ENCODE measurements at regions not wholly inside any gene's neighbourhood (a gene's known extent, or its start where the extent isn't known, plus 50 kb on each side); places are given as distances from the start of the nearest gene placed in this dataset.

- no peak for DNase-seq (ENCODE audit: low spot score)
These were observed 389.6 kb downstream of the YTHDC2 start for GRCh38 chr5:113902917-113903660.

DNA sequence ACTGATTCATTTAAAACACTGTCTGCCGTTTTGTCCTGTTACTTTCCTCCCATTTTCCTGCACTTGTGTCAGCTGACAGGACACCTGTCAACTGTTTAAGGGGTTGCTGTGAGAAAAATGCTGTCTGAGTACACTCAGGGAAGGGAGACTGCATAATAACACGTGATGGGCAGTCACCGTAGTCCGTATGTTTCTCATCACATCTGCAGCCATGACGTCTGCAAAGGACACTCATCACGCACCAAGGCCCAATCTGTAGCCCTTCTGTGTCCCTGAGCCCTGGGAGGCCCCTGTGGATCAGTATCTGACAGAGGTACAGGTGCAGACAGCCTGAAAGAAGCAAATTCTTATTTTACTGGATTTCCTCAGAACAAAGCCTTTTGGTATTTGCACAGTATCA is 396.3 kb downstream of the YTHDC2 start:
- DNase-seq (ENCODE audit: low spot score) = no peak

- DNase-seq (ENCODE audit: low spot score) = no peak
These were observed 404.5 kb downstream of the YTHDC2 start for GRCh38 chr5:113917997-113918396.

DNA sequence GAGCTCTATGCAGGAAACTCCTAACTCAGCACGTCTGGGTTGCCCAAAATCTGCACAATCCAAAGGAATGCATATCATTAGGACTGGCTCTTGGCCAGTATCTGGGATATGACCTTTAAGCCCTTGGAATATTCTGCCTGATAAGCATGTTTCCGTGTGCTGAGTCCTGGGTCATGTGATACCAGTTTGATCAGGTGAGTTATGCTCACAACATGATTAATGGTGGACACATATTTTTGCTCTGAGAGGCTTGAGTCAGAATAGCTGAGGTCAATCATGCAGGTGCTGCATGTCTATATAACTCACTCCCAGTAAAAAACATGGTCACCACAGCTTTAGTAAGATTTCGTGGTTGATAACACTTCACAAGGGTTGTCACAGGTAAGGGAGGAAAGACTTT is 408.8 kb downstream of the YTHDC2 start:
- no peak for DNase-seq (ENCODE audit: low spot score)

DNA sequence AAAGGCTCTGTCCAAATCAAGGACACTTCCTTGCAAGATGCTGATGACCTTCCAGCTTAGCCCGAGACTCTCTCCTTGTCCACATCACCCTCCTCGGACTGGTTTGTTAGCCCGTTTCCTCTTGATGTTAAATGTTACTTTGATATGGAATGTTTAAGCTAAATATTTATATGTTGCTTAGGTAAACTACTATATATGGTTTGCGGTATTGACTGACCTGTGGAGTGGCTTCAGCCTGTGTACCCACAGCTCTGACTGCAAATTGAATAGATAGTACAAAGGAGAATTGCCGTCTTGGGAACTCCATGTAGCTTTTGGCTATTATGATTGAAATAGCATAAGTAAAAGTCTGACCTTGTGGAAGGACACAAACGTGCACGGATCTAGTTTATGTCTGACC is 422.0 kb downstream of the YTHDC2 start:
- no peak for DNase-seq (ENCODE audit: low spot score)

DNA sequence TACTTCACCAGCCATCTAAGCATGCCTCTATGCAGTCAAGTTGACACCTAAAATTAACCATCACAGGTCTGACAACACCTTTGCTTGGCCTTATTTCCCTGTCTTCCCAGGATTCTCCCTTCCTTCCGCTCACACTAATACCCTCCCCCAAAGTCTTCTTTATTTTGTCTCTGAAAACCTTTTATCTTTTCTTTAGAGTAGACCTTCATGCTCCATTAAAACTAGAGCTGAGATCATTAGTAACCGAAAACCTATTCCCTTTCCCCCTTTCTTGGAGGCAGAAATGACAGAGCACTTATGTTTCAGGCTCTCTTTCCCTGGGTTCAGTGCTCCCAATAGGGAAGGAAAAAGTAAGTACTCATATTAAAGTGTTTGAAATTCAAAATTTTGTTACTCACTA is 423.8 kb downstream of the YTHDC2 start:
- DNase-seq (ENCODE audit: low spot score) = no peak

GRCh38 chr5:113939988-113940387 is 421.9 kb upstream of the KCNN2 start:
- no peak for DNase-seq (ENCODE audit: low spot score)

GRCh38 chr5:113950186-113950585 is 411.7 kb upstream of the KCNN2 start:
- DNase-seq (ENCODE audit: low spot score) = no peak

GRCh38 chr5:113965225-113965624 is 396.6 kb upstream of the KCNN2 start:
- no peak for DNase-seq (ENCODE audit: low spot score)

DNA sequence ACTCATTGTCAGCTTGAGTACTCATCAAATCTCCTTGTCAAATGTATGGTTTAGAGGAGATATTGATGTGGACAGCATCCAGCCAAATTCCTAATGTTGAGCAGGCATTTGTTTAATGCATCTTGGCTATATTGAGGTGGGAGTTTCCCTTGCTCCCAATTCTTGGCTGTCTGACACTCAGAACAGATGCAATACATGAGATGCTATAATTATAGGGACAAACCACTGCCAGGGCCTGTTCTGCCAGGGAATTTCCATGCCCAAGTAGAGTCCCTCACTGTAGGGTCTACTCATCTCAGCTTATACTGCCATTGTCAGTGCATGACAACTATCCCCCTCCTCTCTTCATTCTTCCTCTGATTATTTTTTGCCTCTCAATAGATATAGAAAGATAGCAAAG is 392.0 kb upstream of the KCNN2 start:
- no peak for DNase-seq (ENCODE audit: low spot score)

DNA sequence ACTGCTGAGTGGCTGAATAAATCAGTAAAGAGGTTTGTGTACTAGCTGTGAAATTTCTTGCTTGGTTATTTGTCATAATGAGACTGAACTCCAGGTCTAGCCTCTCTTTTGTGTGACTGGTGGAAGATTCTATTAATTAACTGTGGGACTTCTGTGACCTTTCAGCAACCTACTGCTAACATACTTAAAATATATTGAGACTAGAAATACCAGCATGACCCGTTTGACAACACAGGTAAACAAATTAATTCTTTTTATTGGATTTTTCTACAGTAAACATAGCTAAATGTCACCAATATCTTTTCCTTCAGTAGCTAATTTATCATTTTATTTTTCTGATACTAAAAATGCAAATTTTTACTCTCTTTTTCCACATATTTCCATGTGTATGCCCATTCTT is 390.4 kb upstream of the KCNN2 start:
- no peak for DNase-seq (ENCODE audit: low spot score)

GRCh38 chr5:113974976-113975375 is 386.9 kb upstream of the KCNN2 start:
- DNase-seq (ENCODE audit: low spot score) = no peak

DNA sequence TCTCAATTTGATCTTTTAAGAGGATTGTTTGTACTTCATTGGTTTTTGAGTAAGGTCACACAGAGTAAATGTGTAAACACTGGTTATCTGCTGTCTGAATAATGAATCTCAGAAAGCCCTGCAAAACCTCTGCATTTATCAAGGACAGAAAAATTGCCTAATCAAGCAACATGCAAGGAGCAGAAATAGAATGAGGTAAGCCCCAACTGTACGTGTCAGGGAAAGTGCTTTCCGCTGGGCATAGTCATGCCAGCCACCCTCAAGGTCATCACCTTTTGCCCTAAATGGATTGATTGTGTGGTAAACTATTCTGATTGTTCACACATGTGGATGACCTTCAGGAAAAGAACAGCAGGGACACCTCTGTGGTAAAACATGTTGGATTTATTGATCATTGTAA is 376.9 kb upstream of the KCNN2 start:
- no peak for DNase-seq (ENCODE audit: low spot score)

DNA sequence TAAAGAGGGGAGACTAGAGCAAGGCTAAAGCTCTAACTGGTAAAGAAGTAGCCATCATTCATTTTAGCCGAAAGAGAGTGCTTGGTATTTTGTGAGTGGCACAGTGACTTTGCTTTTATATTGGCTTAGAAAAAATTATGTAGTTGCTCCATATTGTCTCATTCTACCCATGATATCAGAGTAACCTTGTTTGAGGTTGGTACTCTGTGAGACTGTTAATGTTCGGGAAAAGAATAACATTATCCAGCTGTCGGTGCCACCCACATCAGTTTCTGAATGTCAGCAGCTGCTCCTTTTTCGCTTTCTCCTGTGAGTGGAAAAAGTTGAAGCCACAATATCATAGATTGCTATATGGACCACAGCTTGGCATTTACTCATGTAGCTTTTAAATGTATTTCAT is 376.4 kb upstream of the KCNN2 start:
- no peak for DNase-seq (ENCODE audit: low spot score)

DNA sequence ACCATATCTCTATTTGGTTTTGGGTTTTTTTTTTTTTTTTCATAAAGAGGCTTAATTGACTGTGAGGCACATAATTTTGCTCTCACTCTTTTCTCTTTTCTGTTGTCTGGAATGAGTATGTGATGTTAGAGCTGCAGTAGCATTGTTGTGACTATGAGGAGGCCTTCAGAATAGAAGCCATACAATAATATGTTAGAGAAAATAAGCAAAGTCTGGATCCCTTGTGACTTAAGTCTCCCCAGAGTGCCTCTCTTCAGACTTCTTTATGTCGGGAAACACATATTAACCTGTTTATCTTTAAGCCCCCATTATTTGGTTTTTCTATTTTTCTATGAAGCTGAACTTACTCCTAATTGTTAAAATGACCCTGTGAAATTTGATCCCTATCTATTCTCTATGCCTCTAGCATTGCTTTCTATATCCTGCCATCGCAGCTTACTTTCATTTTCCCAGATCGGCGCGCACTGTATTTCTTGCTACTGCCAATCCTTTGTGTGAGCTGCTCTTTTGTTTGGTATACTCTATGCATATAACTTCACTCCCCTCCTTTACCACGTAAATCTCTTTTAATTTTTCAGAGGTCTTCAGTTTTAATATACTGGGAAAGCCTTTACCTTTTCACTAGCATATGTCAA is 372.5 kb upstream of the KCNN2 start:
- no peak for DNase-seq (ENCODE audit: low spot score)

GRCh38 chr5:113989913-113990305 is 372.0 kb upstream of the KCNN2 start:
- no peak for DNase-seq (ENCODE audit: low spot score)

- no peak for DNase-seq (ENCODE audit: low spot score)
These were observed 360.8 kb upstream of the KCNN2 start for GRCh38 chr5:114001076-114001475.

DNA sequence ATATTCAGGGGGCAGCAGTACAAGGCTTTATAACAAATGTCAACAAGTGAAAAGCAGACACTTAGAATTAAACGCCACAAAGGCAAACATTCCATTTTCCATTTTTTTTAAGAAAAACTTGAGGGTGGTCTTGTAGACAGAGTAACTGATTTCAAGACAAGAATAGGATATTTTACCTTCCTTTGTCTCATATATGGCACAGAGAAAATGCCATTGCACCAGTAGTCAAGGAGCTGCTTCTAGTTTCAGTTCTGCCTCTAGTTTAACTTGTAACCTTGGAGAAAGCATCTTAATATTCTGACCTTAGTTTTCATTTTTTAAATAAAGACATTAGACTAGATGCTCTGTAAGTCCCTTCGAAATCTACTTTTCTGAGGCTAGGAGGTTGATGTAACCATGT is 355.3 kb upstream of the KCNN2 start:
- DNase-seq (ENCODE audit: low spot score) = no peak

DNA sequence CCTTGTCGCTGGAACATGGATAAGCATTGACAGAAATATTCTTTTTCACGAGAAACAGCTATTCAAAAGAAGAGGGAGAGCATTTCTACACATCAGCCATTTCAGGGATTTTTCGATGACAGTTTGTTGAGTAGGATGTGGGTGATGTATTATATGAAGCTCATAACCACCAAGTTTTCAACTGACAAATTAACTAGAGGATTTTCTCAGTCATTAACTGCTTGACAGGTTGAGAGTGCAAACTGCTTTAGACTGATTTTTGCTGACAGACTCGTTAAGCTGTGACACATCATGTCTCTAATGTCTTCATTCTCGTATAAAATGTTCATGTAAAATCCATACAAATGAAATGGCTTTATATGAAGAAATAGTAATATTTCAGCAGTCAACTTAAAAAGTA is 354.2 kb upstream of the KCNN2 start:
- no peak for DNase-seq (ENCODE audit: low spot score)

GRCh38 chr5:114010362-114010761 is 351.5 kb upstream of the KCNN2 start:
- no peak for DNase-seq (ENCODE audit: low spot score)

DNA sequence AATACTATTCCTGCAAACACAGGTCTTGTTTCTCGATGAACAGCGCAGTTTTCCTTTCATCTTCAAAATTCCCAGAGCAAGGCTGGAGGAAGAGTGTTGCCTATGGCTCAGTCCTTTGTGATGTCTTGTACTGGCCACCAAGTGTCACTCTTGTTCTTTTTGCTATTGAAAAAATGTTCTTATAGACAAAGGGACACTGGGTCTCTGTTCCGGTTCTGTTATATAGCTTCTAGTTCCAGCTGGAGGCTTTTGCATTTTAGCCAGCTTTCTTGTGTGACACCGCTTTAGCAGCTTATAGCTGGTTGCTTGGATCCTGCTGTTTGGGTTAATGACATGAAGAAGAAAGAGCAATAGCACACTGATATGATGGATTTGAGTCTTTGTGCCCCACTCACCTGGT is 343.7 kb upstream of the KCNN2 start:
- DNase-seq (ENCODE audit: low spot score) = no peak

DNA sequence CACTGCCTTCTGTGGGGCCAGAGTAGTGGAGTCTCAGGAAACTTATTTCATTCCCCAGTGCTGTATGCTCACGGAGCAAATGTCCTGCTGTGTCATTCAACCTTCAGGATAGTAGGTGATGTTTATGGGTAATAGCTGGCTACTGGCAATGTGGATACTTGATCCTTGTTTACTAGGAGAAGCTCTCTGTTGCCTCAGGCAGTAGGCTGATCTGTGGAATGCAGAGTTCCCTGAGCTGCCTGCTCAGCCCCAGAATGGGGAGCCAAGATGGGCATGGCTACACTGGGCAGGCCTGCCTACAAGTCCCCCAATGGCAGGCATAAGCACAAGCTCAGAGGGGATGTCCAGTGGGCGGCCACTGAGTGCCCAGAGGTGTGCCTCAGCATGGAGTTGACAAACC is 323.1 kb upstream of the KCNN2 start:
- no peak for DNase-seq (ENCODE audit: low spot score)

- no peak for DNase-seq (ENCODE audit: low spot score)
These were observed 311.8 kb upstream of the KCNN2 start for GRCh38 chr5:114050087-114050486.

DNA sequence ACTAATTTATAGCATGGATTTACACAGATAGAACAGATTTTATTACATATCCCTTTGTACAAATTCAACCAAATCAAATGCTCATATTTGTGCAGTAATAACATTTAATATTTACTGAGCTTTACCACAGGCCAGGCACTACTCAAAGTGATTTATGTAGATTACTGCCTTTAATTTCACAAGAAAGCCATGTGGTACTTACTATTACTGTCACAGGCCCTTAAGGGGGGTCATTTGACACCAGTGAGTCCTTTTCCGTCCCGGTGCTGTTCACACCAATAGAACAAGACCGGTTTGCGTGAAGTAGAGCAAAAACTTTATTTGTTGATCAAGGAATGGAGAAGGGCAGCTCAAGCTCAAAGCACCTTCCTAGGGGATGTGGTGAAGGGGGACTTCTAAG is 308.5 kb upstream of the KCNN2 start:
- DNase-seq (ENCODE audit: low spot score) = no peak
